ENCODE measurements at regions not wholly inside any gene's neighbourhood (a gene's known extent, or its start where the extent isn't known, plus 50 kb on each side); places are given as distances from the start of the nearest gene placed in this dataset.

DNA sequence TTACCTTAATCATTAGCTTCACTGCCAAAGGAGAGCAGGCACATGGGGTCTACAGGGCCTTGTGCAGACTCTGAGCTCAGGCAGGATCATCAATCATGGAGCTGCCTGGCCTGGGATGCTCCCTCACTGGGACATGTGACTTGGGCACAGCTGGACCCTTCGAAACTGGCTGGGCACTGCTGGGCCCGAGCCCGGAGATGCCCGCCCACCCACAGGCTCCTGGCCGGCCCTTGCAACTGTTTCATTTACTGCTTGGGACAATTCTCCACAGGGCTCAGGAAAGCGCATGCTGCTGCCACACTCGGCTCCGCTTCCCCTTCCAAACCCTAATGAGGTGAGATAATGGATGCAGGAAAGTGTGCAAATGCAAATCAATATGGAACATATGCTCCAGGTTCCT, 387.5 kb downstream of the TRIM36 start:
- H2BK120ac ChIP-seq (replicated peaks; ENCODE audit: low read depth, low read length) = no peak overlapping the region
- no peak overlapping the region for H4K8ac ChIP-seq (ENCODE audit: extremely low read depth, insufficient read depth, low read length)
- H3K27ac ChIP-seq (ENCODE audit: low read depth, low read length) = no peak overlapping the region
- H3K9me3 ChIP-seq (ENCODE audit: insufficient read depth in 2 of 2, low read depth in 1 of 2, low read length in 1 of 2) = no peaks in the 10 kb centered on the region
- H4K91ac ChIP-seq (replicated peaks; ENCODE audit: insufficient read length, low read length) = no peak overlapping the region
- TF ChIP-seq EP300 (IDR thresholded peaks at IDR 0.05; ENCODE audit: borderline replicate concordance in 1 of 2, low read depth in 2 of 2, low read length in 2 of 2) (no peak), TAF1 (IDR thresholded peaks at IDR 0.05; ENCODE audit: low read depth, low read length) (no peak), USF2 (IDR thresholded peaks at IDR 0.05; ENCODE audit: low read length) (no peak), RBBP5 (IDR thresholded peaks at IDR 0.05; ENCODE audit: borderline replicate concordance, low read depth, low read length) (no peak), POLR2AphosphoS5 (IDR thresholded peaks at IDR 0.05; ENCODE audit: low read depth, low read length) (no peak), SP1 (IDR thresholded peaks at IDR 0.05; ENCODE audit: low read depth, low read length) (no peak)
- no peak overlapping the region for H2BK12ac ChIP-seq (ENCODE audit: low read depth, low read length)
- ChIA-PET CTCF (ENCODE audit: partially characterized antibody) (interaction anchor here (0.6 to 2.2 kb wide), 8 partner anchors 9 to 1170 kb away, joined by 3 to 9 read pairs (median 4); no protein-coding TSS in a partner anchor), POLR2A (ENCODE audit: partially characterized antibody) (interaction anchor here (1.1 kb wide), 1 partner anchor 12 kb away, joined by 4 read pairs; no protein-coding TSS in a partner anchor)
- H3K79me1 ChIP-seq (ENCODE audit: low read depth, low read length) = no peaks in the 10 kb centered on the region
- H3K4me3 ChIP-seq (ENCODE audit: extremely low read depth in 1 of 4, insufficient read depth in 2 of 4, low read depth in 3 of 4, low read length in 4 of 4) = no peak overlapping the region
- H3K56ac ChIP-seq (replicated peaks; ENCODE audit: insufficient read length, low read depth, low read length) = no peak overlapping the region
- 98% methylated on average over 8 of the region's 8 CpGs; no CpG with 5 or more reads in 1 of the 2 experiments for WGBS, 2 experiments (ENCODE audit: extremely low coverage in 1 of 2, insufficient coverage in 1 of 2, insufficient read length in 1 of 2, insufficient replicate concordance in 2 of 2, low coverage in 1 of 2, low lambda C conversion rate in 2 of 2, missing lambda C conversion rate in 1 of 2)
- H3K14ac ChIP-seq (ENCODE audit: insufficient read length) = no peak overlapping the region
- no peaks in the 10 kb centered on the region for H3K79me2 ChIP-seq (ENCODE audit: control insufficient read depth in 1 of 2, insufficient read depth in 2 of 2, low read length in 2 of 2)
- H3K36me3 ChIP-seq (ENCODE audit: control insufficient read depth in 2 of 4, insufficient read depth in 4 of 4, low read length in 3 of 4) = no peaks in the 10 kb centered on the region; a peak in 1 of 8 replicates
- H3K4ac ChIP-seq (replicated peaks; ENCODE audit: insufficient read length, low read depth, low read length) = no peak overlapping the region
- no peaks in the 10 kb centered on the region for H3K27me3 ChIP-seq (replicated peaks in 1 of 4; ENCODE audit: control insufficient read depth in 3 of 4, extremely low read depth in 1 of 4, insufficient read depth in 3 of 4, low read length in 3 of 4)
- H4K20me1 ChIP-seq (replicated peaks in 1 of 2; ENCODE audit: control insufficient read depth in 1 of 2, insufficient read depth in 2 of 2, low read length in 2 of 2) = no peaks in the 10 kb centered on the region
- H2AFZ ChIP-seq (ENCODE audit: low read length) = no peak overlapping the region
- H2BK20ac ChIP-seq (ENCODE audit: low read length) = no peak overlapping the region
- H2AK5ac ChIP-seq (ENCODE audit: low read depth, low read length) = no peak overlapping the region
- no peak overlapping the region for H3K23ac ChIP-seq (ENCODE audit: insufficient read length)
- no peak overlapping the region for H4K5ac ChIP-seq (ENCODE audit: insufficient read length, low read depth, low read length)
- no peak overlapping the region for H3K9ac ChIP-seq (replicated peaks in 1 of 4; ENCODE audit: extremely low read depth in 1 of 4, low read depth in 3 of 4, low read length in 3 of 4)
- no peak overlapping the region for H2BK5ac ChIP-seq (ENCODE audit: low read depth, low read length)
- FAIRE-seq (no peak), DNase-seq (ENCODE audit: low read depth in 1 of 2, low spot score in 2 of 2) (no peak)
- no peak overlapping the region for H3K18ac ChIP-seq (ENCODE audit: extremely low read depth, low read length)
- no peak overlapping the region for H2BK15ac ChIP-seq (ENCODE audit: low read length)
- no peaks in the 10 kb centered on the region for H3K23me2 ChIP-seq (ENCODE audit: low read depth, low read length)
- H3K4me1 ChIP-seq (replicated peaks in 1 of 4; ENCODE audit: control insufficient read depth in 3 of 4, insufficient read depth in 4 of 4, low read length in 3 of 4) = no peaks in the 10 kb centered on the region
- H3K4me2 ChIP-seq (ENCODE audit: insufficient read depth in 1 of 2, low read depth in 2 of 2, low read length in 2 of 2) = no peak overlapping the region

All from H1 (cell line).